Mesothelial cell of epicardium (in vitro differentiated cells): ENCODE measurements at regions not wholly inside any gene's neighbourhood (a gene's known extent, or its start where the extent isn't known, plus 50 kb on each side); places are given as distances from the start of the nearest gene placed in this dataset.

Source experiments
- DNase-seq, 2 experiments: peaks; one replicate each; pipeline ENCODE4 v3.0.0; 2021; ENCODE audit warnings: low spot score in 2 of 2; ENCODE audit not compliant: unreplicated experiment in 2 of 2
- H3K27ac Mint-ChIP-seq: 2 replicates; pipeline ENCODE4 v1.8.0; 2021; ENCODE audit warnings: mixed read lengths
- H3K27me3 Mint-ChIP-seq: 2 replicates; pipeline ENCODE4 v1.8.0; 2021; ENCODE audit warnings: low read depth, mixed read lengths
- H3K36me3 Mint-ChIP-seq: 2 replicates; pipeline ENCODE4 v1.8.0; 2021; ENCODE audit warnings: mixed read lengths
- H3K4me1 Mint-ChIP-seq: 2 replicates; pipeline ENCODE4 v1.8.0; 2021; ENCODE audit warnings: mixed read lengths
- H3K4me3 Mint-ChIP-seq: 2 replicates; pipeline ENCODE4 v1.8.0; 2021; ENCODE audit warnings: mild to moderate bottlenecking, moderate library complexity, mixed read lengths
- H3K9me3 Mint-ChIP-seq: 2 replicates; pipeline ENCODE4 v1.8.0; 2021; ENCODE audit warnings: mixed read lengths
- TF ChIP-seq, protein P1 (sequence below): fragments of 200-600 bp; sonication (generic); IDR thresholded peaks from one replicate; pipeline ENCODE4 v1.5.0; 2021; ENCODE audit warnings: antibody characterized with exemption; ENCODE audit not compliant: unreplicated experiment

DNA sequence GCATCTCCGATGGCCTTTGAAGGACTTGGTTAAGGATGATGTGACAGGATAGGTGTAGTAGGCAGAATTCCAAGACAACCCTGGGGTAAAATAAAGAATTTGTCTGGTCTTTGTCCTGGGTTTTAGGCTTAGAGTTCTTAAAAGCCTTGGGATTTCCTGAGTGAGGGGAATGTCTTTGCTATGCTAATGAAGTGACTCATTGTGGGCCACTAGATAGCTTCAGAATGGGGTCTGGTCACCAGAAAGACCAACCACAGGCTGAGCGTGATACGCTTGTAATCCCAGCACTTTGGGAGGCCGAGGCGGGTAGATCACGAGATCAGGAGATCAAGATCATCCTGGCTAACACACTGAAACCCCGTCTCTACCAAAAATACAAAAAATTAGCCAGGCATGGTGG, 182.8 kb upstream of the TOX3 start:
- H3K9me3 Mint-ChIP-seq: peaks cover 9% of the 10 kb centered on the region
- no peaks in the 10 kb centered on the region for H3K36me3 Mint-ChIP-seq
- TF ChIP-seq, protein P1, sequence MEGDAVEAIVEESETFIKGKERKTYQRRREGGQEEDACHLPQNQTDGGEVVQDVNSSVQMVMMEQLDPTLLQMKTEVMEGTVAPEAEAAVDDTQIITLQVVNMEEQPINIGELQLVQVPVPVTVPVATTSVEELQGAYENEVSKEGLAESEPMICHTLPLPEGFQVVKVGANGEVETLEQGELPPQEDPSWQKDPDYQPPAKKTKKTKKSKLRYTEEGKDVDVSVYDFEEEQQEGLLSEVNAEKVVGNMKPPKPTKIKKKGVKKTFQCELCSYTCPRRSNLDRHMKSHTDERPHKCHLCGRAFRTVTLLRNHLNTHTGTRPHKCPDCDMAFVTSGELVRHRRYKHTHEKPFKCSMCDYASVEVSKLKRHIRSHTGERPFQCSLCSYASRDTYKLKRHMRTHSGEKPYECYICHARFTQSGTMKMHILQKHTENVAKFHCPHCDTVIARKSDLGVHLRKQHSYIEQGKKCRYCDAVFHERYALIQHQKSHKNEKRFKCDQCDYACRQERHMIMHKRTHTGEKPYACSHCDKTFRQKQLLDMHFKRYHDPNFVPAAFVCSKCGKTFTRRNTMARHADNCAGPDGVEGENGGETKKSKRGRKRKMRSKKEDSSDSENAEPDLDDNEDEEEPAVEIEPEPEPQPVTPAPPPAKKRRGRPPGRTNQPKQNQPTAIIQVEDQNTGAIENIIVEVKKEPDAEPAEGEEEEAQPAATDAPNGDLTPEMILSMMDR: no peak
- no peak overlapping the region for H3K27ac Mint-ChIP-seq
- peaks cover 16% of the 10 kb centered on the region for H3K27me3 Mint-ChIP-seq
- no peak for DNase-seq
- no peak overlapping the region for H3K4me3 Mint-ChIP-seq
- H3K4me1 Mint-ChIP-seq: no peaks in the 10 kb centered on the region

DNA sequence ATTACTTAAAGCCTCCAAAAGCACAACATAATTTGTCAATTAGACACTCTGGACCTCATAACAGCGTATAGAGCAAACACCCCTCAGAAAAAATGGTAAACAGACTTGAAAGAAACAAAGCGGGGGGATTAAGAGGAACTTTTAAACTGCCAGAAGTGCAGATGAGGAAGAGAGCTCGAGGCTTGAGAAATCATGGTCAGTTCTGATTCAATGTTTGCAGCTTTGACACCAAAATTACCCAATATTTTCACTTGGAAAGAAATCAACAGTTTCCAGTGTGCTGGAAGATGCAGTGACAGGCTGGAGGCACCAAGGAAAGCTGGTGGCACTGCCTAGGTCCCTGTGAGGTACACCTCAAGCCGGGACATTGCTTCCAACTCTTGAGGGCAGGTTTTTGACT, 180.9 kb upstream of the TOX3 start:
- Mint-ChIP-seq H3K27ac (no peak overlapping the region), H3K4me3 (no peak overlapping the region), H3K4me1 (no peaks in the 10 kb centered on the region), H3K36me3 (no peaks in the 10 kb centered on the region), H3K9me3 (peaks cover 9% of the 10 kb centered on the region), H3K27me3 (peaks cover 14% of the 10 kb centered on the region)
- TF ChIP-seq, protein P1: no peak
- DNase-seq: no peak

DNA sequence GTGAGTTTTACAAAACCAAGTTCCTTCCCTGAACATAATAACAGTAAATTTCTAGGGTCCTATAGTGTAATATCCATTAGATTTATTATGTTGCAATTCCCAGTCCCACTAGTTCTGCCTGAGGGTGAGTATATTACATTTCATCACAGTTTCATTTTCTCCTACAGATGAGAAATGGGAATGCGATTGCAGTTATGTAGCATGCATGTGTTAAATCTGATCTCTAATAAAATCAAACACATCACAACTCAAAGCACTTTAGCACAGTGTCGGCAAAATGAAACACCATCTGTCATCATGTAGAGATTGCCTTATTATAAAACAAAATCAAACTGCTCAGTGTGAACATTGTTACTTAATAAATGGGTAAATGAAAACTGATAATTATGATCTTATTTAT, 180.5 kb upstream of the TOX3 start:
- H3K4me3 Mint-ChIP-seq: no peak overlapping the region
- peaks cover 6% of the 10 kb centered on the region for H3K9me3 Mint-ChIP-seq
- no peaks in the 10 kb centered on the region for H3K4me1 Mint-ChIP-seq
- H3K27me3 Mint-ChIP-seq: peaks cover 14% of the 10 kb centered on the region
- TF ChIP-seq, protein P1: no peak
- no peaks in the 10 kb centered on the region for H3K36me3 Mint-ChIP-seq
- no peak overlapping the region for H3K27ac Mint-ChIP-seq
- DNase-seq: no peak

DNA sequence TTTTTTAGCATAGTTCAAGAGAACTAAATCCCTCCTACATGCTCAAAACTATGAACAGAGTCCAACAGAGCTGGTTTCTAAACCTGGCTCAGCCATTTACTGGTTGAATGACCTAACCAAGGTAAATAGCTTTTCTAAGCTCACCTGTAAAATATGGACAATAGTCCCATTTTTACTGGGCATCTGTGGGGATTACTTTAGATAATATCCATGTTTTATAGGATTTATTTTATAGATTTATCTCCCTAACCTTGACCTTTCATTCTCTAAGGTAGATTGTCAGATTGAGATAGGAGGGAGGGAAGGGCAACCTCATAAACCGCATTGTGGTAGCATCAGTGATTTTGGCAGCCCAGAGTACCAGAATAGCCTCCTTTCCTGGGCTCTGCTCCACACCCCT, 178.5 kb upstream of the TOX3 start:
- no peaks in the 10 kb centered on the region for H3K9me3 Mint-ChIP-seq
- H3K4me3 Mint-ChIP-seq: no peak overlapping the region
- no peaks in the 10 kb centered on the region for H3K36me3 Mint-ChIP-seq
- DNase-seq: no peak
- H3K27me3 Mint-ChIP-seq: peaks cover 17% of the 10 kb centered on the region
- H3K27ac Mint-ChIP-seq: no peak overlapping the region
- H3K4me1 Mint-ChIP-seq: peaks cover 5% of the 10 kb centered on the region
- TF ChIP-seq, protein P1: no peak

DNA sequence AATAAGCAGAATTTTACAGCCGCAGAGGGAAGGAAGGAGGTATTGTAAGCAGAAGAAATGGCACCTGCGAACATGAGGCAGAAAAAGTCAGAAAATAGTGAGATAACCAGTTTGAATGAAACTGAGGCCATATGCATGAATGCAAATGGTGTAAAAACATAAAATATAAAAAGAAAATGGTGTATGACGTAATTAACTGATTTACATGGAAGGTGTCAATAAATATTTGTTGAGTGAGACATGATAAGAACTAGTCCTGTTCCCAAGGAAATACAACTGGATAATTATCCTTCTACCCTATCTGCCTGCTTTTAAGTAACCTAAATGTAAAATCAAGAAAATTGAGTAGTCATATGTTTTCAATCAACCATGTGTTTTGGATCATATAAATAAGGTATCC, 178.1 kb upstream of the TOX3 start:
- H3K36me3 Mint-ChIP-seq: no peaks in the 10 kb centered on the region
- H3K27me3 Mint-ChIP-seq: peaks cover 17% of the 10 kb centered on the region
- no peak overlapping the region for H3K4me3 Mint-ChIP-seq
- no peaks in the 10 kb centered on the region for H3K9me3 Mint-ChIP-seq
- TF ChIP-seq, protein P1: no peak
- H3K27ac Mint-ChIP-seq: no peak overlapping the region
- DNase-seq: no peak
- H3K4me1 Mint-ChIP-seq: peaks cover 5% of the 10 kb centered on the region

DNA sequence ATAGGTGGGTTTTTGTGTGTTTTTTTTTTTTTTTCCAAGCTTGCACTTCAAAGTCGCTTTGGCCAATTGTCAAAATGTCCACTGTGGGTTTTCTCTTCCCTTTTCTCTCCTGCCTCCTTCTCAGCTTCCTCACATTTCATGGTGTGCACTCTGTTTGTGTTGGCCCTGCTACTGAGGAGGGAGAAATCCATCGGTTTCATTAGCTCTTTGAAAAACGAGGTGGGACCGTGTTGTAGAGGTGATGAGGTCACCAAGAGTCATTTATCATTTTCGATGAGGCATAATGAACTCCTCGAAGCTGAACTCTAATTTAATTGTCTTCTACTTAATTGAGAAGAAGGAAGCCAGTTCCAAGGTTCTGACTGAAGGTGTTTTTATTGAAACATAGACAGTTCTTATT, 174.4 kb upstream of the TOX3 start:
- H3K27me3 Mint-ChIP-seq: peaks cover 17% of the 10 kb centered on the region
- TF ChIP-seq, protein P1: no peak
- no peaks in the 10 kb centered on the region for H3K36me3 Mint-ChIP-seq
- DNase-seq: no peak
- no peaks in the 10 kb centered on the region for H3K9me3 Mint-ChIP-seq
- H3K4me3 Mint-ChIP-seq: no peak overlapping the region
- H3K4me1 Mint-ChIP-seq: peaks cover 5% of the 10 kb centered on the region
- no peak overlapping the region for H3K27ac Mint-ChIP-seq
